ENCODE measurements at regions not wholly inside any gene's neighbourhood (a gene's known extent, or its start where the extent isn't known, plus 50 kb on each side); places are given as distances from the start of the nearest gene placed in this dataset.
A peak's percentile ranks its signal among the peaks of the same experiment; 100 is the strongest.

- H3K36me3 ChIP-seq (ENCODE audit: insufficient read depth, low read length), result no peaks in the 10 kb centered on the region
- H3K9me3 ChIP-seq (ENCODE audit: low read length), result no peaks in the 10 kb centered on the region
- no peak overlapping the region for H3K27ac ChIP-seq (ENCODE audit: low read length)
- H4K20me1 ChIP-seq (ENCODE audit: insufficient read depth), result no peaks in the 10 kb centered on the region
- no peaks in the 10 kb centered on the region for H3K9me2 ChIP-seq (ENCODE audit: insufficient read depth, low read length)
- H3K79me2 ChIP-seq (replicated peaks; ENCODE audit: insufficient read depth, low read length), result no peaks in the 10 kb centered on the region
- H3F3A ChIP-seq (ENCODE audit: insufficient read depth, low read length, poor library complexity, severe bottlenecking), result no peaks in the 10 kb centered on the region
- no peak for TF ChIP-seq EP300 (conservative IDR thresholded peaks at IDR 0.05; ENCODE audit: poor library complexity, severe bottlenecking)
- no peak for TF ChIP-seq POLR2AphosphoS5 (IDR thresholded peaks at IDR 0.05)
- TF ChIP-seq SMC3 (conservative IDR thresholded peaks at IDR 0.05; ENCODE audit: poor library complexity), result no peak
- TF ChIP-seq REST (IDR thresholded peaks at IDR 0.05; ENCODE audit: borderline replicate concordance), result peak; percentile 65
- H2AFZ ChIP-seq (ENCODE audit: low read depth, low read length), result no peak overlapping the region
- H3K4me2 ChIP-seq (ENCODE audit: low read length), result no peak overlapping the region
- H3K4me3 ChIP-seq (ENCODE audit: low read length), result no peak overlapping the region
- H3K9ac ChIP-seq (ENCODE audit: low read length), result no peak overlapping the region
- H3K27me3 ChIP-seq (ENCODE audit: insufficient read depth, low read depth, low read length), result no peaks in the 10 kb centered on the region
These were observed 783.8 kb downstream of the VRK1 start for GRCh38 chr14:97581016-97581415.

GRCh38 chr14:97582022-97582421 is 784.8 kb downstream of the VRK1 start:
- no peak overlapping the region for H2AFZ ChIP-seq (ENCODE audit: low read depth, low read length)
- no peak overlapping the region for H3K27ac ChIP-seq (ENCODE audit: low read length)
- H4K20me1 ChIP-seq (ENCODE audit: insufficient read depth), result no peaks in the 10 kb centered on the region
- no peaks in the 10 kb centered on the region for H3F3A ChIP-seq (ENCODE audit: insufficient read depth, low read length, poor library complexity, severe bottlenecking)
- H3K36me3 ChIP-seq (ENCODE audit: insufficient read depth, low read length), result no peaks in the 10 kb centered on the region
- H3K9me2 ChIP-seq (ENCODE audit: insufficient read depth, low read length), result no peaks in the 10 kb centered on the region
- no peaks in the 10 kb centered on the region for H3K79me2 ChIP-seq (replicated peaks; ENCODE audit: insufficient read depth, low read length)
- H3K4me3 ChIP-seq (ENCODE audit: low read length), result no peak overlapping the region
- no peak overlapping the region for H3K9ac ChIP-seq (ENCODE audit: low read length)
- no peak overlapping the region for H3K4me2 ChIP-seq (ENCODE audit: low read length)
- TF ChIP-seq EP300 (conservative IDR thresholded peaks at IDR 0.05; ENCODE audit: poor library complexity, severe bottlenecking), result no peak
- no peak for TF ChIP-seq MXI1 (conservative IDR thresholded peaks at IDR 0.05; ENCODE audit: poor library complexity, severe bottlenecking)
- TF ChIP-seq TAF1 (IDR thresholded peaks at IDR 0.05; ENCODE audit: low read depth), result no peak
- no peak for TF ChIP-seq RAD21 (conservative IDR thresholded peaks at IDR 0.05)
- no peak for TF ChIP-seq POLR2AphosphoS5 (IDR thresholded peaks at IDR 0.05)
- TF ChIP-seq SMC3 (conservative IDR thresholded peaks at IDR 0.05; ENCODE audit: poor library complexity), result no peak
- TF ChIP-seq REST (IDR thresholded peaks at IDR 0.05; ENCODE audit: borderline replicate concordance), result no peak
- TF ChIP-seq EZH2 (IDR thresholded peaks at IDR 0.05; ENCODE audit: borderline replicate concordance, insufficient read depth, low read length, poor library complexity, severe bottlenecking), result no peak
- no peak for TF ChIP-seq CTCF (IDR thresholded peaks at IDR 0.05; ENCODE audit: poor library complexity, severe bottlenecking)
- H3K27me3 ChIP-seq (ENCODE audit: insufficient read depth, low read depth, low read length), result no peaks in the 10 kb centered on the region
- no peaks in the 10 kb centered on the region for H3K9me3 ChIP-seq (ENCODE audit: low read length)

Measured in neural cell (in vitro differentiated cells).